H1 (cell line): ENCODE measurements at regions not wholly inside any gene's neighbourhood (a gene's known extent, or its start where the extent isn't known, plus 50 kb on each side); places are given as distances from the start of the nearest gene placed in this dataset.

Experiments used
- CTCF ChIA-PET: fragments of 300-600 bp; sonication (Branson Sonifier 250); formaldehyde crosslinking; loops from one replicate; lab custom pipeline; 2021; ENCODE audit not compliant: partially characterized antibody; lab: Charles Lee
- POLR2A ChIA-PET: fragments of 300-600 bp; sonication (Branson Sonifier 250); formaldehyde crosslinking; loops from one replicate; lab custom pipeline; 2021; ENCODE audit warnings: inconsistent platforms; ENCODE audit not compliant: partially characterized antibody; lab: Charles Lee
- DNase-seq, 2 experiments: peaks; one replicate each; pipeline versions ENCODE4 v3.0.0 to v3.0.0-alpha.2; 2010 to 2022; ENCODE audit warnings: low spot score in 2 of 2, low read depth in 1 of 2, mixed read lengths in 1 of 2
- FAIRE-seq: peaks from 2 replicates; lab custom pipeline; 2011; peaks lifted over from hg19 to GRCh38; lab: Jason Lieb, UNC
- H2AFZ ChIP-seq: 2 replicates; pipeline ENCODE4 v1.8.1; 2012; ENCODE audit warnings: low read length, inconsistent platforms
- H2AK5ac ChIP-seq: 2 replicates; pipeline ENCODE4 v1.6.1; 2013; ENCODE audit warnings: low read depth, low read length
- H2BK120ac ChIP-seq: replicated peaks from 2 replicates; pipeline ENCODE3; 2013; ENCODE audit warnings: low read depth, low read length, inconsistent platforms
- H2BK12ac ChIP-seq: 2 replicates; pipeline ENCODE4 v1.6.1; 2013; ENCODE audit warnings: low read depth, low read length
- H2BK15ac ChIP-seq: 2 replicates; pipeline ENCODE4 v1.6.1; 2013; ENCODE audit warnings: low read length
- H2BK20ac ChIP-seq: 2 replicates; pipeline ENCODE4 v1.6.1; 2013; ENCODE audit warnings: low read length
- H2BK5ac ChIP-seq: 2 replicates; pipeline ENCODE4 v1.6.1; 2013; ENCODE audit warnings: low read depth, low read length
- H3K14ac ChIP-seq: 2 replicates; pipeline ENCODE4 v1.6.1; 2013; ENCODE audit warnings: inconsistent platforms; ENCODE audit not compliant: insufficient read length
- H3K18ac ChIP-seq: 2 replicates; pipeline ENCODE4 v1.6.1; 2013; ENCODE audit warnings: low read length; ENCODE audit errors: extremely low read depth
- H3K23ac ChIP-seq: 2 replicates; pipeline ENCODE4 v1.6.1; 2013; ENCODE audit warnings: inconsistent platforms; ENCODE audit not compliant: insufficient read length
- H3K23me2 ChIP-seq: 2 replicates; pipeline ENCODE4 v1.6.1; 2013; ENCODE audit warnings: low read depth, low read length
- H3K27ac ChIP-seq: 2 replicates; pipeline ENCODE4 v1.6.1; 2011; ENCODE audit warnings: low read depth, low read length, inconsistent platforms
- H3K27me3 ChIP-seq, 4 experiments: replicated peaks in 1 of 4; 1 replicate in 1 of 4; 2 replicates in 3 of 4; pipeline versions ENCODE4 v1.6.1 to v1.8.1; 2011 to 2013; ENCODE audit warnings: low read length in 3 of 4, mild to moderate bottlenecking in 3 of 4, inconsistent platforms in 2 of 4, mixed read lengths in 2 of 4, moderate library complexity in 1 of 4; ENCODE audit not compliant: control insufficient read depth in 3 of 4, insufficient read depth in 3 of 4; ENCODE audit errors: extremely low read depth in 1 of 4
- H3K36me3 ChIP-seq, 4 experiments: 2 replicates each; pipeline versions ENCODE4 v1.6.1 to v1.8.1; 2011 to 2013; ENCODE audit warnings: mild to moderate bottlenecking in 4 of 4, low read length in 3 of 4, moderate library complexity in 2 of 4, control low read depth in 1 of 4, inconsistent platforms in 1 of 4; ENCODE audit not compliant: insufficient read depth in 4 of 4, control insufficient read depth in 2 of 4
- H3K4ac ChIP-seq: replicated peaks from 2 replicates; pipeline ENCODE3; 2013; ENCODE audit warnings: low read length, low read depth, mixed read lengths, inconsistent platforms; ENCODE audit not compliant: insufficient read length
- H3K4me1 ChIP-seq, 4 experiments: replicated peaks in 1 of 4; 1 replicate in 1 of 4; 2 replicates in 3 of 4; pipeline versions ENCODE4 v1.6.1 to v1.8.1; 2011 to 2013; ENCODE audit warnings: low read length in 3 of 4, inconsistent platforms in 2 of 4, mixed read lengths in 1 of 4; ENCODE audit not compliant: insufficient read depth in 4 of 4, control insufficient read depth in 3 of 4
- H3K4me2 ChIP-seq, 2 experiments: 2 replicates each; pipeline versions ENCODE4 v1.6.1 to v1.8.1; 2011 to 2013; ENCODE audit warnings: low read depth in 2 of 2, low read length in 2 of 2, control low read depth in 1 of 2, inconsistent platforms in 1 of 2, mild to moderate bottlenecking in 1 of 2; ENCODE audit not compliant: insufficient read depth in 1 of 2
- H3K4me3 ChIP-seq, 4 experiments: fragments of 200-600, 300-600 bp in 1 of 4; sonication (generic), shearing (Covaris generic), sonication (Bioruptor Twin) in 1 of 4; 2 replicates each; pipeline versions ENCODE4 v1.5.1 to v1.8.1; 2011 to 2016; ENCODE audit warnings: low read length in 4 of 4, low read depth in 3 of 4, control low read depth in 2 of 4, inconsistent platforms in 2 of 4, mild to moderate bottlenecking in 2 of 4, mixed read lengths in 1 of 4, moderate library complexity in 1 of 4; ENCODE audit not compliant: insufficient read depth in 2 of 4; ENCODE audit errors: extremely low read depth in 1 of 4
- H3K56ac ChIP-seq: replicated peaks from 2 replicates; pipeline ENCODE3; 2013; ENCODE audit warnings: low read depth, mild to moderate bottlenecking, mixed read lengths, low read length, inconsistent platforms; ENCODE audit not compliant: insufficient read length
- H3K79me1 ChIP-seq: 2 replicates; pipeline ENCODE4 v1.6.1; 2013; ENCODE audit warnings: low read depth, low read length, control low read depth
- H3K79me2 ChIP-seq, 2 experiments: 2 replicates each; pipeline versions ENCODE4 v1.6.1 to v1.8.1; 2012 to 2013; ENCODE audit warnings: low read length in 2 of 2, mild to moderate bottlenecking in 2 of 2, inconsistent platforms in 1 of 2; ENCODE audit not compliant: insufficient read depth in 2 of 2, control insufficient read depth in 1 of 2
- H3K9ac ChIP-seq, 4 experiments: replicated peaks in 1 of 4; 1 replicate in 1 of 4; 2 replicates in 3 of 4; pipeline versions ENCODE4 v1.6.1 to v1.8.1; 2011 to 2013; ENCODE audit warnings: low read depth in 3 of 4, low read length in 3 of 4, control low read depth in 2 of 4, mild to moderate bottlenecking in 2 of 4, moderate library complexity in 2 of 4, inconsistent platforms in 1 of 4; ENCODE audit errors: extremely low read depth in 1 of 4
- H3K9me3 ChIP-seq, 2 experiments: 2 replicates each; pipeline versions ENCODE4 v1.6.1 to v1.8.1; 2012 to 2013; ENCODE audit warnings: mild to moderate bottlenecking in 2 of 2, moderate library complexity in 2 of 2, control low read depth in 1 of 2, inconsistent platforms in 1 of 2, low read depth in 1 of 2, low read length in 1 of 2, mixed read lengths in 1 of 2; ENCODE audit not compliant: insufficient read depth in 2 of 2
- H4K20me1 ChIP-seq, 2 experiments: replicated peaks in 1 of 2; 2 replicates each; pipeline versions ENCODE3 to v1.8.1; 2011 to 2013; ENCODE audit warnings: inconsistent platforms in 2 of 2, low read length in 2 of 2, mild to moderate bottlenecking in 1 of 2; ENCODE audit not compliant: insufficient read depth in 2 of 2, control insufficient read depth in 1 of 2
- H4K5ac ChIP-seq: 2 replicates; pipeline ENCODE4 v1.6.1; 2013; ENCODE audit warnings: low read length, low read depth, mixed read lengths, inconsistent platforms; ENCODE audit not compliant: insufficient read length
- H4K8ac ChIP-seq: 2 replicates; pipeline ENCODE4 v1.8.0; 2013; ENCODE audit warnings: mild to moderate bottlenecking, moderate library complexity, low read length, inconsistent platforms; ENCODE audit not compliant: insufficient read depth; ENCODE audit errors: extremely low read depth
- H4K91ac ChIP-seq: replicated peaks from 2 replicates; pipeline ENCODE3; 2013; ENCODE audit warnings: low read length, mixed read lengths, inconsistent platforms; ENCODE audit not compliant: insufficient read length
- ATF2 ChIP-seq: IDR thresholded peaks from 2 replicates; pipeline ENCODE4 v1.6.1; 2012; ENCODE audit warnings: low read length, inconsistent platforms
- BACH1 ChIP-seq: IDR thresholded peaks from 2 replicates; pipeline ENCODE4 v1.6.1; 2012; ENCODE audit warnings: low read length, improper control_type of control experiment
- BRCA1 ChIP-seq: IDR thresholded peaks from 2 replicates; pipeline ENCODE4 v1.6.1; 2012; ENCODE audit warnings: low read depth, low read length, improper control_type of control experiment
- EP300 ChIP-seq, 2 experiments: IDR thresholded peaks; 1 replicate in 1 of 2; 2 replicates in 1 of 2; pipeline ENCODE4 v1.6.1; 2011 to 2012; ENCODE audit warnings: low read depth in 2 of 2, low read length in 2 of 2, mild to moderate bottlenecking in 2 of 2, borderline replicate concordance in 1 of 2, inconsistent platforms in 1 of 2, moderate library complexity in 1 of 2
- KDM4A ChIP-seq: IDR thresholded peaks from one replicate; pipeline ENCODE4 v1.7.1; 2012; ENCODE audit warnings: low read depth, mild to moderate bottlenecking, moderate library complexity, low read length, inconsistent platforms; ENCODE audit not compliant: severe bottlenecking
- POLR2A ChIP-seq, 2 experiments: IDR thresholded peaks; 1 replicate in 1 of 2; 2 replicates in 1 of 2; pipeline ENCODE4 v1.6.1; 2011; ENCODE audit warnings: low read depth in 2 of 2, low read length in 2 of 2, mild to moderate bottlenecking in 2 of 2; ENCODE audit errors: control extremely low read depth in 1 of 2
- POLR2AphosphoS5 ChIP-seq: IDR thresholded peaks from 2 replicates; pipeline ENCODE4 v1.6.1; 2011; ENCODE audit warnings: low read depth, low read length
- RBBP5 ChIP-seq: IDR thresholded peaks from 2 replicates; pipeline ENCODE4 v1.7.1; 2012; ENCODE audit warnings: low read depth, mild to moderate bottlenecking, inconsistent platforms, low read length, moderate library complexity, borderline replicate concordance
- RNF2 ChIP-seq: fragments of 200-900, 300-1000 bp; sonication (generic); IDR thresholded peaks from 2 replicates; pipeline ENCODE4 v1.7.1; 2016; ENCODE audit warnings: borderline replicate concordance, low read depth, mild to moderate bottlenecking, antibody characterized with exemption, low read length; ENCODE audit not compliant: poor library complexity, severe bottlenecking; ENCODE audit errors: missing control alignments
- SAP30 ChIP-seq: fragments of 300-600 bp; sonication (generic); IDR thresholded peaks from 2 replicates; pipeline ENCODE4 v1.7.1; 2012; ENCODE audit warnings: low read length, moderate library complexity, mild to moderate bottlenecking, inconsistent platforms; ENCODE audit not compliant: insufficient read depth, insufficient replicate concordance
- SIRT6 ChIP-seq: IDR thresholded peaks from one replicate; pipeline ENCODE4 v1.7.1; 2012; ENCODE audit warnings: low read length, inconsistent platforms
- TAF7 ChIP-seq: optimal IDR thresholded peaks from 2 replicates; pipeline ENCODE3; 2011; ENCODE audit warnings: low read depth, mild to moderate bottlenecking, inconsistent platforms, low read length, moderate library complexity, borderline replicate concordance
- WGBS, 2 experiments: shearing (Covaris generic) in 1 of 2; methylation state at CpG; one replicate each; pipeline versions ENCODE4 v1.1.6 to v1.1.7; 2013 to 2015; ENCODE audit warnings: low lambda C conversion rate in 2 of 2, mixed read lengths in 2 of 2, inconsistent platforms in 1 of 2, low coverage in 1 of 2, missing lambda C conversion rate in 1 of 2; ENCODE audit not compliant: insufficient replicate concordance in 2 of 2, insufficient coverage in 1 of 2, insufficient read length in 1 of 2; ENCODE audit errors: extremely low coverage in 1 of 2, missing lambda C conversion rate in 1 of 2; 5-methylcytosine and 5-hydroxymethylcytosine counted together

GRCh38 chr1:208728815-208729214, 484.6 kb upstream of the PLXNA2 start:
- Histone ChIP-seq H4K5ac (no peak overlapping the region), H3K23me2 (no peaks in the 10 kb centered on the region; the same call in 1 of the 2 replicates), H4K8ac (no peak overlapping the region), H2AK5ac (no peak overlapping the region), H3K56ac (no peak overlapping the region), H4K20me1 (no peaks in the 10 kb centered on the region), H3K4ac (no peak overlapping the region), H3K36me3 (no peaks in the 10 kb centered on the region), H3K4me1 (no peaks in the 10 kb centered on the region; a peak in 1 of 7 replicates), H2BK15ac (no peak overlapping the region), H2BK120ac (no peak overlapping the region), H3K4me3 (no peak overlapping the region), H3K9me3 (0 out of 4 replicates have a peak, but pooled peaks cover 0 to under 1% of the 10 kb centered on the region in 2 experiments), H4K91ac (no peak overlapping the region), H3K4me2 (no peak overlapping the region), H3K79me2 (no peaks in the 10 kb centered on the region), H3K23ac (no peak overlapping the region), H3K9ac (no peak overlapping the region), H2BK20ac (no peak overlapping the region), H2BK5ac (no peak overlapping the region), H3K14ac (no peak overlapping the region), H3K18ac (no peak overlapping the region), H2AFZ (no peak overlapping the region), H3K27me3 (no peaks in the 10 kb centered on the region), H3K27ac (no peak overlapping the region), H3K79me1 (no peaks in the 10 kb centered on the region), H2BK12ac (no peak overlapping the region)
- no peak for DNase-seq
- no peak for FAIRE-seq
- WGBS, 2 experiments: 100% methylated on average over 1 of the region's 1 CpG; no CpG with 5 or more reads in 1 of the 2 experiments
- ChIA-PET CTCF (no interaction called here), POLR2A (no interaction called here)
- no peak for TF ChIP-seq SIRT6
- no peak for TF ChIP-seq KDM4A
- no peak for TF ChIP-seq RBBP5
- TF ChIP-seq POLR2A (IDR thresholded peaks at IDR 0.05; ENCODE audit: control extremely low read depth in 1 of 2, low read depth in 2 of 2, low read length in 2 of 2): no peak
- TF ChIP-seq SAP30: no peak
- TF ChIP-seq POLR2AphosphoS5: no peak
- no peak for TF ChIP-seq TAF7
- TF ChIP-seq BACH1: no peak
- TF ChIP-seq EP300 (IDR thresholded peaks at IDR 0.05; ENCODE audit: borderline replicate concordance in 1 of 2, low read depth in 2 of 2, low read length in 2 of 2): no peak
- no peak for TF ChIP-seq RNF2
- TF ChIP-seq ATF2: no peak
- TF ChIP-seq BRCA1: no peak
